ENCODE measurements at regions not wholly inside any gene's neighbourhood (a gene's known extent, or its start where the extent isn't known, plus 50 kb on each side); places are given as distances from the start of the nearest gene placed in this dataset.

GRCh38 chr13:99043831-99044231 is 66.0 kb upstream of the DOCK9 start:
- no peaks in the 10 kb centered on the region for H3K27me3 Mint-ChIP-seq
- no peak overlapping the region for H3K4me3 Mint-ChIP-seq
- peaks cover 97% of the 10 kb centered on the region for H3K4me1 Mint-ChIP-seq (ENCODE audit: low read depth)
- H3K36me3 Mint-ChIP-seq = peaks cover 4% of the 10 kb centered on the region
- H3K27ac Mint-ChIP-seq = peak overlapping the region; percentile 83
- H3K9me3 Mint-ChIP-seq (ENCODE audit: low read depth) = no peaks in the 10 kb centered on the region

- Mint-ChIP-seq H3K27ac (peak overlapping the region; percentile 93), H3K9me3 (ENCODE audit: low read depth) (no peaks in the 10 kb centered on the region), H3K27me3 (no peaks in the 10 kb centered on the region), H3K4me3 (peak overlapping the region; percentile 55), H3K36me3 (peaks cover 2% of the 10 kb centered on the region), H3K4me1 (ENCODE audit: low read depth) (peaks cover 97% of the 10 kb centered on the region)
Measured at GRCh38 chr13:99044764-99045163, 66.9 kb upstream of the DOCK9 start.

GRCh38 chr13:99045396-99045795 is 67.5 kb upstream of the DOCK9 start:
- Mint-ChIP-seq H3K9me3 (ENCODE audit: low read depth) (no peaks in the 10 kb centered on the region), H3K4me3 (peak overlapping the region; percentile 57), H3K27me3 (no peaks in the 10 kb centered on the region), H3K27ac (peak overlapping the region; percentile 93), H3K36me3 (peaks cover 2% of the 10 kb centered on the region), H3K4me1 (ENCODE audit: low read depth) (peaks cover 98% of the 10 kb centered on the region)

GRCh38 chr13:99046851-99047250 is 69.0 kb upstream of the DOCK9 start:
- Mint-ChIP-seq H3K4me3 (peak overlapping the region; percentile 57), H3K4me1 (ENCODE audit: low read depth) (peaks cover 98% of the 10 kb centered on the region), H3K36me3 (no peaks in the 10 kb centered on the region), H3K27me3 (no peaks in the 10 kb centered on the region), H3K27ac (peak overlapping the region; percentile 93), H3K9me3 (ENCODE audit: low read depth) (no peaks in the 10 kb centered on the region)

GRCh38 chr13:99050983-99051488 is 73.2 kb upstream of the DOCK9 start:
- peak overlapping the region; percentile 65 for H3K4me3 Mint-ChIP-seq
- H3K36me3 Mint-ChIP-seq = no peaks in the 10 kb centered on the region
- peaks cover 93% of the 10 kb centered on the region for H3K4me1 Mint-ChIP-seq (ENCODE audit: low read depth)
- H3K9me3 Mint-ChIP-seq (ENCODE audit: low read depth) = no peaks in the 10 kb centered on the region
- H3K27me3 Mint-ChIP-seq = no peaks in the 10 kb centered on the region
- peak overlapping the region; percentile 81 for H3K27ac Mint-ChIP-seq

- Mint-ChIP-seq H3K4me3 (peak overlapping the region; percentile 65), H3K36me3 (no peaks in the 10 kb centered on the region), H3K9me3 (ENCODE audit: low read depth) (no peaks in the 10 kb centered on the region), H3K4me1 (ENCODE audit: low read depth) (peaks cover 89% of the 10 kb centered on the region), H3K27ac (peak overlapping the region; percentile 81), H3K27me3 (no peaks in the 10 kb centered on the region)
Measured at GRCh38 chr13:99051768-99052455, 74.0 kb upstream of the DOCK9 start.

- peak overlapping the region; percentile 74 for H3K4me3 Mint-ChIP-seq
Measured at GRCh38 chr13:99053636-99054233, 75.9 kb upstream of the DOCK9 start.

GRCh38 chr13:99055281-99055680 is 77.4 kb upstream of the DOCK9 start:
- H3K4me1 Mint-ChIP-seq (ENCODE audit: low read depth) = peaks cover 82% of the 10 kb centered on the region
- H3K27me3 Mint-ChIP-seq = no peaks in the 10 kb centered on the region
- peaks cover 5% of the 10 kb centered on the region for H3K36me3 Mint-ChIP-seq
- no peaks in the 10 kb centered on the region for H3K9me3 Mint-ChIP-seq (ENCODE audit: low read depth)
- peak overlapping the region; percentile 88 for H3K27ac Mint-ChIP-seq
- peak overlapping the region; percentile 74 for H3K4me3 Mint-ChIP-seq

More at GRCh38 chr13:99053636-99054233, 75.9 kb upstream of the DOCK9 start:
- H3K4me1 Mint-ChIP-seq (ENCODE audit: low read depth) = peaks cover 86% of the 10 kb centered on the region
- no peaks in the 10 kb centered on the region for H3K27me3 Mint-ChIP-seq
- H3K9me3 Mint-ChIP-seq (ENCODE audit: low read depth) = no peaks in the 10 kb centered on the region
- no peaks in the 10 kb centered on the region for H3K36me3 Mint-ChIP-seq
- H3K27ac Mint-ChIP-seq = peak overlapping the region; percentile 88

GRCh38 chr13:99055735-99056134 is 77.9 kb upstream of the DOCK9 start:
- Mint-ChIP-seq H3K4me3 (no peak overlapping the region), H3K27ac (no peak overlapping the region), H3K36me3 (peaks cover 5% of the 10 kb centered on the region), H3K9me3 (ENCODE audit: low read depth) (no peaks in the 10 kb centered on the region), H3K4me1 (ENCODE audit: low read depth) (peaks cover 81% of the 10 kb centered on the region), H3K27me3 (no peaks in the 10 kb centered on the region)

- H3K4me1 Mint-ChIP-seq (ENCODE audit: low read depth) = peaks cover 81% of the 10 kb centered on the region
- no peaks in the 10 kb centered on the region for H3K9me3 Mint-ChIP-seq (ENCODE audit: low read depth)
- H3K27ac Mint-ChIP-seq = peak overlapping the region; percentile 46
- no peak overlapping the region for H3K4me3 Mint-ChIP-seq
- peaks cover 5% of the 10 kb centered on the region for H3K36me3 Mint-ChIP-seq
- no peaks in the 10 kb centered on the region for H3K27me3 Mint-ChIP-seq
Measured at GRCh38 chr13:99056381-99057014, 78.6 kb upstream of the DOCK9 start.

- Mint-ChIP-seq H3K27me3 (no peaks in the 10 kb centered on the region), H3K4me3 (no peak overlapping the region), H3K4me1 (ENCODE audit: low read depth) (peaks cover 79% of the 10 kb centered on the region), H3K9me3 (ENCODE audit: low read depth) (no peaks in the 10 kb centered on the region), H3K27ac (peak overlapping the region; percentile 46), H3K36me3 (peaks cover 9% of the 10 kb centered on the region)
Measured at GRCh38 chr13:99057310-99057975, 79.6 kb upstream of the DOCK9 start.

- H3K27ac Mint-ChIP-seq = peak overlapping the region; percentile 8
Measured at GRCh38 chr13:99058527-99059495, 80.9 kb upstream of the DOCK9 start.

GRCh38 chr13:99059498-99060075 is 81.7 kb upstream of the DOCK9 start:
- peaks cover 82% of the 10 kb centered on the region for H3K4me1 Mint-ChIP-seq (ENCODE audit: low read depth)
- peaks cover 21% of the 10 kb centered on the region for H3K36me3 Mint-ChIP-seq
- peak overlapping the region; percentile 8 for H3K27ac Mint-ChIP-seq
- H3K4me3 Mint-ChIP-seq = no peak overlapping the region
- H3K27me3 Mint-ChIP-seq = no peaks in the 10 kb centered on the region
- H3K9me3 Mint-ChIP-seq (ENCODE audit: low read depth) = peaks cover 5% of the 10 kb centered on the region

More at GRCh38 chr13:99058527-99059495, 80.9 kb upstream of the DOCK9 start:
- H3K27me3 Mint-ChIP-seq = no peaks in the 10 kb centered on the region
- peaks cover 17% of the 10 kb centered on the region for H3K36me3 Mint-ChIP-seq
- peaks cover 82% of the 10 kb centered on the region for H3K4me1 Mint-ChIP-seq (ENCODE audit: low read depth)
- no peak overlapping the region for H3K4me3 Mint-ChIP-seq
- peaks cover under 1% of the 10 kb centered on the region for H3K9me3 Mint-ChIP-seq (ENCODE audit: low read depth)

GRCh38 chr13:99061411-99061810 is 83.5 kb upstream of the DOCK9 start:
- Mint-ChIP-seq H3K27me3 (no peaks in the 10 kb centered on the region), H3K36me3 (peaks cover 28% of the 10 kb centered on the region), H3K4me3 (no peak overlapping the region)

More at GRCh38 chr13:99061411-99061810, 83.5 kb upstream of the DOCK9 start:
- H3K4me1 Mint-ChIP-seq (ENCODE audit: low read depth) = peaks cover 88% of the 10 kb centered on the region
- peak overlapping the region; percentile 2 for H3K27ac Mint-ChIP-seq
- peaks cover 8% of the 10 kb centered on the region for H3K9me3 Mint-ChIP-seq (ENCODE audit: low read depth)

Data from activated naive CD8-positive, alpha-beta T cell (primary cell).